AG04449 (cell line): ENCODE measurements at regions not wholly inside any gene's neighbourhood (a gene's known extent, or its start where the extent isn't known, plus 50 kb on each side); places are given as distances from the start of the nearest gene placed in this dataset.

Experiments used
- CTCF ChIA-PET: fragments of 350-600 bp; formaldehyde crosslinking; extraction: SDS; loops from one replicate; lab custom pipeline; 2021; ENCODE audit warnings: antibody characterized with exemption; lab: Yijun Ruan, JAX
- POLR2A ChIA-PET: fragments of 400-600, 350-600 bp; formaldehyde crosslinking; extraction: SDS; loops from one replicate; lab custom pipeline; 2020; ENCODE audit warnings: antibody characterized with exemption, inconsistent platforms; lab: Yijun Ruan, JAX
- DNase-seq: peaks from one replicate; pipeline ENCODE4 v3.0.0-alpha.2; 2010; ENCODE audit warnings: low read depth, low spot score
- H3K4me3 ChIP-seq: 2 replicates; pipeline ENCODE4 v1.5.1; 2011; ENCODE audit warnings: low read depth, mild to moderate bottlenecking, control low read depth, low read length
- CTCF ChIP-seq: IDR thresholded peaks from one replicate; pipeline ENCODE4 v1.5.1; 2011; ENCODE audit warnings: mild to moderate bottlenecking, moderate library complexity, low read length, control low read depth, inconsistent platforms; ENCODE audit not compliant: insufficient read depth; ENCODE audit errors: missing control alignments

- POLR2A ChIA-PET: no interaction called here
- DNase-seq: no peak
- TF ChIP-seq CTCF: no peak
- no peak overlapping the region for H3K4me3 ChIP-seq
- CTCF ChIA-PET: interaction anchor here (1.2 to 1.8 kb wide), 2 partner anchors 9 to 74 kb away, joined by 3 to 6 read pairs; no protein-coding TSS in a partner anchor
These were observed 218.1 kb downstream of the CETN3 start for GRCh38 chr5:90191352-90192045.

DNA sequence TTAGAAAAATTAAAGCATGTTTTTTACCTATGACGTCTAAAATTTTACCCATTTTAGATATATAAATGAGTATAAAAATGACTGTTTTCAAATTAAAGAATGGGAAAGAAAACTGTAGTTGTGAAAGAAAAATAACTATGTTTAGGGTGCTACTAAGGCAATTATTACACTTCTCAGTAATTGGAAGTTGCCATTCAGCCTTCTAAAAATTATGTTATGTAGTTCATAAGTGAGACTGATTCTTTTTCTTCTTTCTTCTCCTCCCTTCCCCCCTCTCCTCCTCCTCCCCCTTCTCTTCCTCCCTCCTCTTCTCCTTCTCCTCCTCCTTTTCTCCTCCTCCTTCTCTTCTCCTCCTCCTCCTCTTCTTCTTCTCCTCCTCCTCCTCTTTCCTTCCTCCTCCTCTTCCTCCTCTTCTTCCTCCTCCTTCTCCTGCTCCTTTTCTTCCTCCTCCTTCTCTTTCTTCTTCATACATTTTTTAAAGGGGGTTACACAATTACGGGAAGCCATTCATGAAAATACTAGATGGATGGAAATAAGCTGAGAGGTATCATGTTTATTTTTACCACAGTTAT is 223.6 kb downstream of the CETN3 start:
- ChIA-PET POLR2A (no interaction called here), CTCF (interaction anchor here (0.9 to 1.9 kb wide), 2 partner anchors 12 to 1458 kb away, joined by 3 to 13 read pairs; no protein-coding TSS in a partner anchor)
- no peak for DNase-seq
- no peak for TF ChIP-seq CTCF
- H3K4me3 ChIP-seq: no peak overlapping the region

DNA sequence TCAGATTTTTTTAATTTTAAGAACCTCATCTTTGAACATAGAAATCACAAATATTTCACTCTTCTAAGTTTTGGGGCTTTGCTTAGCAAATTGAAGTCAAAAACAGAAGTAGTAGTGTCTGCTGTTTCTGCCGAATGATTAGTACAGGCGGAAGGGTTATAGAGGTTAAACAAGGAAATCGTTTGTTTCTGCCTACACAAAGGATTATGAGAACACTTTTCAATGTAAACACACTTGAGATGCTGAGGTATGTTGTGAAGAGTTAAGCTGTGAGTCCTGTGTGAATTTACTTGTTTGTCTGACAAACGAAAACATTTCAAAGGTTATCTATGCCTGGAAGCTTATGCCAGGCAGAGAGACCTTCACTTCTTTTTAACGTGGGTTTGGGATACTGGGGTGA is 224.8 kb downstream of the CETN3 start:
- no peak for DNase-seq
- CTCF ChIA-PET: interaction anchor here (2.5 to 4.1 kb wide), 2 partner anchors 1456 to 1461 kb away, joined by 7 to 42 read pairs; no protein-coding TSS in a partner anchor
- POLR2A ChIA-PET: no interaction called here
- no peak for TF ChIP-seq CTCF
- H3K4me3 ChIP-seq: no peak overlapping the region

DNA sequence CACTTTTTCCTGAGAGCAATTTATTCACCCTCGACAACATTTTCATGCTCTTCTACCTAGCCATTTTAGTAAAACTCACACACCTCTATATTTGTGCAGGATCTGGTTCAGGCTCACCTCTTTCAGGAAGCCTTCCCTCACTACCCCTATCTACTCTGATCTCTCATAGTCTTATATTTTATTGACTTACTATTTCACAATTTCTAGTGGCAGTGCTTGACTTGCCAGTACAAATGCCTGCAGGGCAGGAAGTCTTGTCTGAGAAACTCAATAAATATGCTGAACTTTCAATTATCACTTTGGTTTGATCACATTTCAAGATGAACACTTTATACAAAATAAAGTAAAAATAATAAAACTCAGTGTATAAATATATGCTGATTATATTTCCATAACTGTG is 226.8 kb downstream of the CETN3 start:
- CTCF ChIA-PET: interaction anchor here (0.6 to 4.1 kb wide), 5 partner anchors 8 to 1459 kb away, joined by 3 to 42 read pairs (median 6); no protein-coding TSS in a partner anchor
- no peak for DNase-seq

DNA sequence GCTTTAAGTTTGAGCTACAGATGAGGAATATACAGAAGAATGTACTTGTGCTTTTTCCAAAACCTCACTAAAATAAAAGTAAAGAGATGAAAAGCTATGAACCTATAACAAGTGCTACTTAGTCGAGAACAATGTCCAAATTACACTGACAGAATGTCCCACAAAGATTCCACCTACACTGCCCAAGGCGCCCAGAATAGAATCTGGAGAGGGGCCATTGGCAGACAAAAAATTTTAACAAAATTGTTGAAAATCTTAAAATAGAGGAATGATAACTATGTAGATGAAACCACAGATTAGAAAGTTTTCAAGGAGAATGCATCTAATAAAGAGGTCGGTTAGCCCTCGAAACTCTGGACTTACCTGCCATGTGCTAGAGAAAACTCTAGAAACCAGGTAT is 235.3 kb downstream of the CETN3 start:
- POLR2A ChIA-PET: no interaction called here
- no peak for TF ChIP-seq CTCF
- no peak for DNase-seq
- no peak overlapping the region for H3K4me3 ChIP-seq
- CTCF ChIA-PET: interaction anchor here (1.5 kb wide), 1 partner anchor 12 kb away, joined by 3 read pairs; no protein-coding TSS in a partner anchor

More for the DNA sequence above, 226.8 kb downstream of the CETN3 start:
- POLR2A ChIA-PET: no interaction called here
- no peak for TF ChIP-seq CTCF
- no peak overlapping the region for H3K4me3 ChIP-seq
